Mucosa of gallbladder (tissue), 1 donor: ENCODE measurements at regions not wholly inside any gene's neighbourhood (a gene's known extent, or its start where the extent isn't known, plus 50 kb on each side); places are given as distances from the start of the nearest gene placed in this dataset.
"Not testable (repeated sequence)": the region's sequence is repeated elsewhere in the genome, so short reads cannot be mapped to it uniquely, and the experiment has no call there.

Source experiments
- DNase-seq: peaks from one replicate; pipeline ENCODE4 v3.0.0-alpha.2; 2020; ENCODE audit warnings: low spot score
- donor health status: DM: no; HTN: no; CAD: no.

DNA sequence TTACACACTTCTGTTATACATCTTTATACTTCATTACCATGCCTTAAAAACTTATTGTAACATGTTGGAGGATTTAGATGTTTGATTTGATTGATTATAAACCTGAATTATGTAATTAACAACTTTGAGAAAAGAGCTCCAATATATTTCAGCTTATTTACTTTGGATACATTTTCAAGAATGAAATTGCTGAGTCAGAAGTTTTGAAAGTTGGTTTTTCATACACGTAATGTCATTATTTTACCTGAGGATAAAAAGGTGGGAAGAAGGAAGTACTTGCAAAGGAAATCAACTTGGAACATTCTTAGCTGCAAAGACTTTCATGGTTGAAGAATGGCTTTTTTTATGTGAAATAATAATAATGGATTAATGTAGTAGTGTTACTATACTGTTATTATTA lies 677.2 kb downstream of the FAM181B start:
- DNase-seq = no peak

GRCh38 chr11:82049199-82049598 lies 684.5 kb downstream of the FAM181B start:
- no peak for DNase-seq

DNA sequence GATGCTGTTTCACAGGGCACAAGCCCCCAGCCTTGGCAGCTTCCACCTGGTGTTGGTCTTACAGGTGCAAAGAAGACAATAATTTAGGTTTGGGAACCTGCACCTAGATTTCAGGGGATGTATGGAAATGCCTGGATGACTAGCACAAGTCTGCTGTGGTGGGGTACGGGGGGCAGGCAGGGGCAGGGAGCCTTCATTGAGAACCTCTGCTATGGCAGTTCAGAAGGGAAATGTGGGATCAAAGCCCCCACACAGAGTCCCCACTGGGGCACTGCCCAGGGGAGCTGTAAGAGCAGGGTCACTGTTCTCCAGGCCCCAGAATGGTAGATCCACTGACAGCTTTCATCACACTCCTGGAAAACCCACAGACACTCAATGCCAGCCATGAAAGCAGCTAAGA lies 686.5 kb downstream of the FAM181B start:
- no peak for DNase-seq

DNA sequence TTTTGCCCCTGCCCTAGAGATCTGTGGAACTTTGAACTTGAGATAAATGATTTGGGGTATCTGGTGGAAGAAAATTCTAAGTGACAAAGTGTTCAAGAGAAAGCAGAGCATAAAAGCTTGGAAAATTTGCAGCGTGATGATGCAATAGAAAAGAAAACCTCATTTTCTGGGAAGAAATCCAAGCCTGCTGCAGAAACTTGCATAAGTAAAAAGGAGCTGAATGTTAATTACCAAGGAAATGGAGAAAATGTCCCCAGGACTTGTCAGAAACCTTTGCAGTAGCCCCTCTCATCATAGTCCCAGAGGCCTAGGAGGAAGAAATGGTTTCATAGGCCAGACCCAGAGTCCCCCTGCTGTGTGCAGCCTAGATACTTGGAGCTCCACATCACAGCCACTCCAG lies 686.9 kb downstream of the FAM181B start:
- DNase-seq = no peak

DNA sequence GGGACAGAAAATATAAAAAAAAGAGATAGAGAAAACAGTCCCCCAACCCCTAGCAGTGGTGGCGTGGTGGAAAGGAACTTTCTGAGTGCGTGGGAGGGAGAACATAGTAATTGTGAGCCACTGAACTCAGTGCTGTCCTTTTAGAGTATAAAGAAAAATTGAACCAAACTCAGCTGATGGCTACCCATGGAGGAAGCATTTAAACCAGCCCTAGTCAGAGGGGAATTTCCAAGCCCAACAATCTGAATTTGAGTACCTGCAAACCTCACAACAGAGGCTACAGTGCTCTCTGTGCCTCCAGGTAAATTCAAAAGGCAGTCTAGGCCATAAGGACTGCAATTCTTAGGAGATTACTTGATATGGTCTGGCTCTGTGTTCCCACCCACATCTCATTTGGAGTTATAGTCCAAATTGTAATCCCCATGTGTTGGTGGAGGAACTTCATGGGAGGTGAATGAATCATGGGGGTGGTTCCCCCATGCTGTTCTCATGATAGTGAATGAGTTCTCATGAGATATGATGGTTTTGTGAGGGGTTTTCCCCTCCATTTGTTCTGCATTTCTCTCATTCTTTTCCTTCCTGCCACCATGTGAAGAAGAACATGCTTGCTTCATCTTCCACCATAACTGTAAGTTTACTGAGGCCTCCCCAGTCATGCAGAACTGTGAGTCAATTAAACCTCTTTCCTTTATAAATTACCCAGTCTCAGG lies 687.8 kb downstream of the FAM181B start:
- no peak for DNase-seq

DNA sequence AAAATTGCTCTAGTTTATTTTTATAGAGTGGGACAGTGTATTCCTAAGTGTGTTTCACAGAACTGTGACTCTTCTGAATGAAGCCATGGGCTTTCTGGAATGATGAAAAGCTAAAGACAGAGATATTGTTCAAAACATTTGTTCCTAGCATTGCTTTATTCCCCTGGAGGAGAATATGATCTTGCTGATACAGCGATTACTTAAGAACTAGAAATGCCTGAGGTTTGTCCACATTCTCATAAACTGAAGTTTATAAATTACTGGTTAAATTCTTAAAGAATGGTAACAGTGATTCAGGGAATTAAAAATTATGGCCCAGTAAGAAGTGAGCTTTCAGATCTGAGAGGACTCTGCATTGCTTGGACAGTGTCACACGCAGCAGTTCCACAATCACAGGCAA lies 690.3 kb downstream of the FAM181B start:
- DNase-seq = no peak

DNA sequence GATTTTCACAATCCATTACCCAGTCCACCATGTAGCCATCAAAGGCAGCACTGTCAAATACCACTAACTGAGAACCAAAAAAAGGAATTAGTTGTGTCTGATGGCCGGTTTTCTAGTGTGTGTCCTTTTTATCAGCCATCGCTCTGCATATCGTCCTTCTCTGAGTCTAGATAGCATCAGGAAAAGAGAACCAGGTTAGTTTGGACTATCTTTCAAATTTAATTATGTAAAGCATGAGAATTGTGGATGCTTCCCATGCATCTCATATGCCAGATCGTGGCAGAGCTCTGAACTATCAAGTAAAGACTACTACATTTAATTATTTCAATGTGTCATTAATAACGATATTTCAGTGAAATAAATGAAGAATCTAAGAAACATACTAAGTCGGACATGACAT lies 691.9 kb downstream of the FAM181B start:
- no peak for DNase-seq

DNA sequence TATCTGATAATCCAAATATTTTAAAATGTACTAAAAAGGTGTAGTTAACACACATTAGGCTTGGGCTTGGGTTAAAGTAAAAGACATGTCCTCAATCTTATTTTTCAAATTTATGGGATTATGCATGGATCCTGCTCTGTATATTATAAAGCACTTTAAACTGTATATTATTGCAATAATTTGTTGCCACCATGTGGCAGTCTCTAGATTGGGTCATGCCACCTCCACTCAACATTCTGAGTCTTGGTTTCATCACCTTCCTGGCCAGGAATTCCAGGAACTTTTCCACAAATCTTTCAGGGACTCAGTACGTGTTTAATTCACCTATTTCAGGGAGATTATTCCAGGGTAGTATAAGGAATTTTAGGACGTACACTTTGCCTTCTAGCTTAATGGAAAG lies 695.5 kb downstream of the FAM181B start:
- DNase-seq = no peak

GRCh38 chr11:82034527-82034926 lies 699.1 kb downstream of the FAM181B start:
- DNase-seq = no peak

DNA sequence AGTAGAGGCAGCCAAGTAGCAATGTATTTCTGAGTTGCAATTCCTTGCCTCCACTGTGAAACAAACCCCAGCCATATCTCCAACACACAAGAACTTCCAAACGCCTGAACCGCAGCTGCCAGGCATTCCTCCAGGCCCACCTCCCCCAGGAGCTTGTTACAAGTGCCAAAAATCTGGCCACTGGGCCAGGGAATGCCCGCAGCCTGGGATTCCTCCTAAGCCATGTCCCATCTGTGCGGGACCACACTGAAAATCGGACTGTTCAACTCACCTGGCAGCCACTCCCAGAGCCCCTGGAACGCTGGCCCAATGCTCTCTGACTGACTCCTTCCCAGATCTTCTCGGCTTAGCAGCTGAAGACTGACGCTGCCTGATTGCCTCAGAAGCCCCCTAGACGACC lies 706.3 kb downstream of the FAM181B start:
- DNase-seq = not testable (repeated sequence)

DNA sequence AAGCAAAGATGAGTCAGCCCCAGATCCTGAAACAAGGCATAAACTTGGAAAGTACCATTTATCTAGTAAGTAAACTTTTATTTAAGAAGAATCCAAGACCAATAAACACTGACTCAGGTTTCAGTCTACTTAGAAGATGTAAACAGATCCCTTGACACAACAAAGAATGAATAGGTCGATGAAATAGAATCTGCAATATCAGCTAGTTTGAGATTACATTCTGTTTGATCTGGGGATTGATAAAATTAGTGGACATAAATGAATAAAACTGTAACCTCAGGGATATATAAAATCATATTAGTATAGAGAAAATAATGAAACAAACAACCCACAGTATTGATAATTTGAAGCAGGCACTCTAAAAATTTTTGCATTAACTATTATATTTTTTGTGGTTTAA lies 708.9 kb downstream of the FAM181B start:
- DNase-seq = no peak

DNA sequence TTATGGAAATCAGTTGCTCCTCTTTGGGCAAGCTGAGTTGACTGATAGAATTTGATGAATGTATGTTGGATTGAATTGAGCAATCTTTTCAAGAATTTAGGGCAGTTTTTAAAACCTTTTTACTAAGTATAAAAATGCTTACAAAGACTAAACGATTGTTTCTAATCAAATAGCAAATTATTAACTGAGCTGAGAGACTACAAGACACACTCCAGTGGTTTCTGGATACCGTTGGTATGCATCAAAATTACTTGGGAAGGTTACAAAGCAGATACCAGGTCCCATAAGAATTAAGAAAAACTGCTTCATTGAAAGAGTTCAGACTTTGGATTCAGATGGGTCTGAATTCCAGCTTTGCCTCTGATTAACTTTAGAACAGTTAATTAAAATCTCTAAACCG lies 721.4 kb downstream of the FAM181B start:
- DNase-seq = no peak

- DNase-seq = no peak
Observed at GRCh38 chr11:82009133-82009532, 724.5 kb downstream of the FAM181B start.

GRCh38 chr11:82007521-82007920 lies 726.1 kb downstream of the FAM181B start:
- DNase-seq = no peak

DNA sequence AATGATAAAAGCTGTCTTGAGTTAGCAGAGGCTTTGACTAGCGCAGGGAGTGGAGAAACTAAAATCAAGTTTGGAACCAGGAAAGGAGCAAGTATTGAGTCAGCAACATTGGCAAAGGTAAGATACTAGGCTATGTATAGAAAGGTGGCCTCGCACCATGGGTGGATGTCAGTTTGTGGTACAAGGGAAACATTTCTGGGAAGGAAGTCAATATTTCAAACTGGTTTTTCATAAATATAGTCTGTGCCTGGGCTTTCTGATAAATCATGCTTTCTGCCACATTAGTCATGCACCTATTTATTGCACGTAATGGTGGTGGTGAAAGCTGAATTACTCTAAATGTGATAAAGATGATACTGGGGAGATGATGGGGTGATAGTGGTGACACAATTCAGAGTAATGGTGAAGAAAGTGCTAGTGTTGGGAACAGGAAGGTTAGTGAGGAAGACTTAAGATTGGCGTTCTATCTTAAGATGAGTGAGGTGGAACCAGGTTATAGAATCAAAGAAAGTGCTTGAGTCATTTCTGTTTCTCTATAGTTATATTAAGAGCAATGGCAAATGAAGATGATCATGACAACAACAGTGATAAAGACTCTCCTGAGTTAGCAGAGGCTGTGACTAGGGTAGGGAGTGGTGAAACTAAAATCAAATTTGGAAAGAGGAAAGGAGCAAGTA lies 729.0 kb downstream of the FAM181B start:
- no peak for DNase-seq

DNA sequence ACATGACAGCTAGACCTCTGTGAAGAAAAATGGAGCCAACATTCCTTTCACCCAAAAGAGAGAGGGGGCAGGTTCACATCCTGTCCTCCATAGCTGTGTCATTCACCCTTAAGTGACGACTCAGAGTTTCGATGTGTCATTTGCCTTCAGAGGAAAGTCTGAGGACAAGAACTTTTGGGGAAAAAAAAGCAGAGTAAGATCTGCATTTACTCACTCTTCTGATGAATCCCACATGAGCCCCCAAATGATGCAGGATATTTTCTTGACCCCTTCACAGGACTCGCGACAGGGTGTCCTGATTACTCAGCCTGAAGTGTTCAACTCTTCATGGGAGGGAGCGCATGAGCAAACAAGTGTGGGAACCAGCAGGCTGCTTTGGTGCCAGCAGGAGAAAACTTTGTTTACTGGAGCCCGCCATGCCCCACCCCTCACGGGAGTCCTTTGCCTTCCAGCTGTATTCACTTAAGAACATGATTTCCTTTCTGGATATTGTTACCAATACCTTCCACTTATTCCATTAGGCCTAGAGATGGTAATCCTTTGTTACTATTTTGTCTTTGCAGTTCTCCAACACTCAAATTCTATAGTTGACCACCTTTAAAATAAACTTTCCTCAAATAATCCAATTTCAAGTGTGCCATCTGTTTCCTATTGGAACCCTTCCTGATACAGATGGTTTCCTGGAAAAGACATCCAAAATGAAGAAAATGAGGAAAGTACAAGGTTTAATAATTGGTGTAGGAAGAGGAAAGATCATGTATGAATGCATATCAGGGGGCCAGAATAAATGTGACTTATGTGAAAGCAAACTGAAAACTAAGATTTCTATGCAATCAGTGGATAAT lies 729.8 kb downstream of the FAM181B start:
- no peak for DNase-seq

GRCh38 chr11:82003024-82003423 lies 730.6 kb downstream of the FAM181B start:
- DNase-seq = no peak

- DNase-seq = no peak
Observed at GRCh38 chr11:81995889-81996288, 737.8 kb downstream of the FAM181B start.

- no peak for DNase-seq
Observed at GRCh38 chr11:81993755-81994154, 739.9 kb downstream of the FAM181B start.

GRCh38 chr11:81990659-81991443 lies 742.8 kb downstream of the FAM181B start:
- no peak for DNase-seq

- no peak for DNase-seq
Observed at GRCh38 chr11:81989093-81989492, 744.6 kb downstream of the FAM181B start.
